H1 (cell line): ENCODE measurements at regions not wholly inside any gene's neighbourhood (a gene's known extent, or its start where the extent isn't known, plus 50 kb on each side); places are given as distances from the start of the nearest gene placed in this dataset.

Source experiments
- CTCF ChIA-PET: fragments of 300-600 bp; sonication (Branson Sonifier 250); formaldehyde crosslinking; loops from one replicate; lab custom pipeline; 2021; ENCODE audit not compliant: partially characterized antibody; lab: Charles Lee
- POLR2A ChIA-PET: fragments of 300-600 bp; sonication (Branson Sonifier 250); formaldehyde crosslinking; loops from one replicate; lab custom pipeline; 2021; ENCODE audit warnings: inconsistent platforms; ENCODE audit not compliant: partially characterized antibody; lab: Charles Lee
- DNase-seq, 2 experiments: peaks; one replicate each; pipeline versions ENCODE4 v3.0.0 to v3.0.0-alpha.2; 2010 to 2022; ENCODE audit warnings: low spot score in 2 of 2, low read depth in 1 of 2, mixed read lengths in 1 of 2
- FAIRE-seq: peaks from 2 replicates; lab custom pipeline; 2011; peaks lifted over from hg19 to GRCh38; lab: Jason Lieb, UNC
- H2AFZ ChIP-seq: 2 replicates; pipeline ENCODE4 v1.8.1; 2012; ENCODE audit warnings: low read length, inconsistent platforms
- H2AK5ac ChIP-seq: 2 replicates; pipeline ENCODE4 v1.6.1; 2013; ENCODE audit warnings: low read depth, low read length
- H2BK120ac ChIP-seq: replicated peaks from 2 replicates; pipeline ENCODE3; 2013; ENCODE audit warnings: low read depth, low read length, inconsistent platforms
- H2BK12ac ChIP-seq: 2 replicates; pipeline ENCODE4 v1.6.1; 2013; ENCODE audit warnings: low read depth, low read length
- H2BK15ac ChIP-seq: 2 replicates; pipeline ENCODE4 v1.6.1; 2013; ENCODE audit warnings: low read length
- H2BK20ac ChIP-seq: 2 replicates; pipeline ENCODE4 v1.6.1; 2013; ENCODE audit warnings: low read length
- H2BK5ac ChIP-seq: 2 replicates; pipeline ENCODE4 v1.6.1; 2013; ENCODE audit warnings: low read depth, low read length
- H3K14ac ChIP-seq: 2 replicates; pipeline ENCODE4 v1.6.1; 2013; ENCODE audit warnings: inconsistent platforms; ENCODE audit not compliant: insufficient read length
- H3K18ac ChIP-seq: 2 replicates; pipeline ENCODE4 v1.6.1; 2013; ENCODE audit warnings: low read length; ENCODE audit errors: extremely low read depth
- H3K23ac ChIP-seq: 2 replicates; pipeline ENCODE4 v1.6.1; 2013; ENCODE audit warnings: inconsistent platforms; ENCODE audit not compliant: insufficient read length
- H3K23me2 ChIP-seq: 2 replicates; pipeline ENCODE4 v1.6.1; 2013; ENCODE audit warnings: low read depth, low read length
- H3K27ac ChIP-seq: 2 replicates; pipeline ENCODE4 v1.6.1; 2011; ENCODE audit warnings: low read depth, low read length, inconsistent platforms
- H3K27me3 ChIP-seq, 4 experiments: replicated peaks in 1 of 4; 1 replicate in 1 of 4; 2 replicates in 3 of 4; pipeline versions ENCODE4 v1.6.1 to v1.8.1; 2011 to 2013; ENCODE audit warnings: low read length in 3 of 4, mild to moderate bottlenecking in 3 of 4, inconsistent platforms in 2 of 4, mixed read lengths in 2 of 4, moderate library complexity in 1 of 4; ENCODE audit not compliant: control insufficient read depth in 3 of 4, insufficient read depth in 3 of 4; ENCODE audit errors: extremely low read depth in 1 of 4
- H3K36me3 ChIP-seq, 4 experiments: 2 replicates each; pipeline versions ENCODE4 v1.6.1 to v1.8.1; 2011 to 2013; ENCODE audit warnings: mild to moderate bottlenecking in 4 of 4, low read length in 3 of 4, moderate library complexity in 2 of 4, control low read depth in 1 of 4, inconsistent platforms in 1 of 4; ENCODE audit not compliant: insufficient read depth in 4 of 4, control insufficient read depth in 2 of 4
- H3K4ac ChIP-seq: replicated peaks from 2 replicates; pipeline ENCODE3; 2013; ENCODE audit warnings: low read length, low read depth, mixed read lengths, inconsistent platforms; ENCODE audit not compliant: insufficient read length
- H3K4me1 ChIP-seq, 4 experiments: replicated peaks in 1 of 4; 1 replicate in 1 of 4; 2 replicates in 3 of 4; pipeline versions ENCODE4 v1.6.1 to v1.8.1; 2011 to 2013; ENCODE audit warnings: low read length in 3 of 4, inconsistent platforms in 2 of 4, mixed read lengths in 1 of 4; ENCODE audit not compliant: insufficient read depth in 4 of 4, control insufficient read depth in 3 of 4
- H3K4me2 ChIP-seq, 2 experiments: 2 replicates each; pipeline versions ENCODE4 v1.6.1 to v1.8.1; 2011 to 2013; ENCODE audit warnings: low read depth in 2 of 2, low read length in 2 of 2, control low read depth in 1 of 2, inconsistent platforms in 1 of 2, mild to moderate bottlenecking in 1 of 2; ENCODE audit not compliant: insufficient read depth in 1 of 2
- H3K4me3 ChIP-seq, 4 experiments: fragments of 200-600, 300-600 bp in 1 of 4; sonication (generic), shearing (Covaris generic), sonication (Bioruptor Twin) in 1 of 4; 2 replicates each; pipeline versions ENCODE4 v1.5.1 to v1.8.1; 2011 to 2016; ENCODE audit warnings: low read length in 4 of 4, low read depth in 3 of 4, control low read depth in 2 of 4, inconsistent platforms in 2 of 4, mild to moderate bottlenecking in 2 of 4, mixed read lengths in 1 of 4, moderate library complexity in 1 of 4; ENCODE audit not compliant: insufficient read depth in 2 of 4; ENCODE audit errors: extremely low read depth in 1 of 4
- H3K56ac ChIP-seq: replicated peaks from 2 replicates; pipeline ENCODE3; 2013; ENCODE audit warnings: low read depth, mild to moderate bottlenecking, mixed read lengths, low read length, inconsistent platforms; ENCODE audit not compliant: insufficient read length
- H3K79me1 ChIP-seq: 2 replicates; pipeline ENCODE4 v1.6.1; 2013; ENCODE audit warnings: low read depth, low read length, control low read depth
- H3K79me2 ChIP-seq, 2 experiments: 2 replicates each; pipeline versions ENCODE4 v1.6.1 to v1.8.1; 2012 to 2013; ENCODE audit warnings: low read length in 2 of 2, mild to moderate bottlenecking in 2 of 2, inconsistent platforms in 1 of 2; ENCODE audit not compliant: insufficient read depth in 2 of 2, control insufficient read depth in 1 of 2
- H3K9ac ChIP-seq, 4 experiments: replicated peaks in 1 of 4; 1 replicate in 1 of 4; 2 replicates in 3 of 4; pipeline versions ENCODE4 v1.6.1 to v1.8.1; 2011 to 2013; ENCODE audit warnings: low read depth in 3 of 4, low read length in 3 of 4, control low read depth in 2 of 4, mild to moderate bottlenecking in 2 of 4, moderate library complexity in 2 of 4, inconsistent platforms in 1 of 4; ENCODE audit errors: extremely low read depth in 1 of 4
- H3K9me3 ChIP-seq, 2 experiments: 2 replicates each; pipeline versions ENCODE4 v1.6.1 to v1.8.1; 2012 to 2013; ENCODE audit warnings: mild to moderate bottlenecking in 2 of 2, moderate library complexity in 2 of 2, control low read depth in 1 of 2, inconsistent platforms in 1 of 2, low read depth in 1 of 2, low read length in 1 of 2, mixed read lengths in 1 of 2; ENCODE audit not compliant: insufficient read depth in 2 of 2
- H4K20me1 ChIP-seq, 2 experiments: replicated peaks in 1 of 2; 2 replicates each; pipeline versions ENCODE3 to v1.8.1; 2011 to 2013; ENCODE audit warnings: inconsistent platforms in 2 of 2, low read length in 2 of 2, mild to moderate bottlenecking in 1 of 2; ENCODE audit not compliant: insufficient read depth in 2 of 2, control insufficient read depth in 1 of 2
- H4K5ac ChIP-seq: 2 replicates; pipeline ENCODE4 v1.6.1; 2013; ENCODE audit warnings: low read length, low read depth, mixed read lengths, inconsistent platforms; ENCODE audit not compliant: insufficient read length
- H4K8ac ChIP-seq: 2 replicates; pipeline ENCODE4 v1.8.0; 2013; ENCODE audit warnings: mild to moderate bottlenecking, moderate library complexity, low read length, inconsistent platforms; ENCODE audit not compliant: insufficient read depth; ENCODE audit errors: extremely low read depth
- H4K91ac ChIP-seq: replicated peaks from 2 replicates; pipeline ENCODE3; 2013; ENCODE audit warnings: low read length, mixed read lengths, inconsistent platforms; ENCODE audit not compliant: insufficient read length
- CBX5 ChIP-seq: fragments of 300-800, 300-1000 bp; sonication (generic); IDR thresholded peaks from 2 replicates; pipeline ENCODE4 v1.7.1; 2016; ENCODE audit warnings: antibody characterized with exemption, low read length, low read depth
- CBX8 ChIP-seq: fragments of 300-800, 300-1000 bp; sonication (generic); IDR thresholded peaks from 2 replicates; pipeline ENCODE4 v1.7.1; 2016; ENCODE audit warnings: low read depth, low read length, borderline replicate concordance
- CREB1 ChIP-seq: IDR thresholded peaks from 2 replicates; pipeline ENCODE4 v1.6.1; 2012; ENCODE audit warnings: inconsistent platforms
- HDAC6 ChIP-seq: IDR thresholded peaks from one replicate; pipeline ENCODE4 v1.7.1; 2012; ENCODE audit warnings: low read depth, mild to moderate bottlenecking, inconsistent platforms, low read length, moderate library complexity
- JUND ChIP-seq: IDR thresholded peaks from 2 replicates; pipeline ENCODE4 v1.6.1; 2011; ENCODE audit warnings: mild to moderate bottlenecking, improper control_type of control experiment, low read length
- SIN3A ChIP-seq, 2 experiments: IDR thresholded peaks in 1 of 2; conservative IDR thresholded peaks in 1 of 2; 2 replicates each; pipeline ENCODE4 v1.6.1; 2011 to 2012; ENCODE audit warnings: low read length in 2 of 2, improper control_type of control experiment in 1 of 2, low read depth in 1 of 2, mild to moderate bottlenecking in 1 of 2
- SUZ12 ChIP-seq: fragments of 200-600 bp; sonication (generic); IDR thresholded peaks from 2 replicates; pipeline ENCODE4 v1.6.1; 2012; ENCODE audit warnings: mild to moderate bottlenecking, inconsistent platforms, low read length, moderate library complexity, mixed read lengths
- ZNF274 ChIP-seq: IDR thresholded peaks from 2 replicates; pipeline ENCODE4 v1.7.0; 2012; ENCODE audit warnings: low read length, borderline replicate concordance; ENCODE audit errors: extremely low read depth
- WGBS, 2 experiments: shearing (Covaris generic) in 1 of 2; methylation state at CpG; one replicate each; pipeline versions ENCODE4 v1.1.6 to v1.1.7; 2013 to 2015; ENCODE audit warnings: low lambda C conversion rate in 2 of 2, mixed read lengths in 2 of 2, inconsistent platforms in 1 of 2, low coverage in 1 of 2, missing lambda C conversion rate in 1 of 2; ENCODE audit not compliant: insufficient replicate concordance in 2 of 2, insufficient coverage in 1 of 2, insufficient read length in 1 of 2; ENCODE audit errors: extremely low coverage in 1 of 2, missing lambda C conversion rate in 1 of 2; 5-methylcytosine and 5-hydroxymethylcytosine counted together
- TF ChIP-seq, protein P1 (sequence below): IDR thresholded peaks from 2 replicates; pipeline ENCODE4 v1.6.1; 2011; ENCODE audit warnings: low read depth, mild to moderate bottlenecking, low read length; ENCODE audit not compliant: insufficient read depth
- TF ChIP-seq, protein P2 (sequence below): IDR thresholded peaks from 2 replicates; pipeline ENCODE4 v1.6.1; 2011; ENCODE audit warnings: low read length, improper control_type of control experiment
- TF ChIP-seq, protein P3 (sequence below): IDR thresholded peaks from 2 replicates; pipeline ENCODE4 v1.6.1; 2012; ENCODE audit warnings: low read length, inconsistent platforms

DNA sequence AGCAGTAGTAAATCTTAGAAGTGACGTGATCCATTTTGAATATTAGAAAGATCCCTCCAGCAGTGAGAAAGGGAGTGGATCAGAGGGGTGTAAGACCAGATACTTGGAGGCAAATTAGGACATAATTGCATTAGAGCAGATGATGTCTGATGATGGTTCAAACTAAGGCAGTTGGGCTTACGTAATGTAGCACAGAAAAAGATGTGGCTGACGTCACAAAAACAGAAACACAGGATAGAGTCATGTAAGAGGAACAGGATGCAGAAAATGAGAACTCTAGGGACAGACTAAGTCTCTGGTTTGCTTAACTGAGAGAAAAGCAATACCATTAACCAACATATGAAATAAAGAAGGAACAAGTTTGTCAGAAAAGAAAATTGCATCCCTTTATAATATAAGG, 392.5 kb upstream of the DACH1 start:
- 73% methylated on average over 3 of the region's 3 CpGs; no CpG with 5 or more reads in 1 of the 2 experiments for WGBS, 2 experiments
- no peak for FAIRE-seq
- no peaks in the 10 kb centered on the region for H3K79me2 ChIP-seq
- no peaks in the 10 kb centered on the region for H4K20me1 ChIP-seq
- peaks cover 0 to 2% (median 0%) of the 10 kb centered on the region in 4 experiments; a peak in 1 of 7 replicates for H3K27me3 ChIP-seq
- H3K9me3 ChIP-seq, result no peaks in the 10 kb centered on the region
- no peak overlapping the region for H3K18ac ChIP-seq
- H3K27ac ChIP-seq, result no peak overlapping the region
- H3K23ac ChIP-seq, result no peak overlapping the region
- no peak overlapping the region for H2AK5ac ChIP-seq
- no peak overlapping the region for H4K5ac ChIP-seq
- H3K79me1 ChIP-seq, result no peaks in the 10 kb centered on the region
- no peak overlapping the region for H3K4ac ChIP-seq
- no peaks in the 10 kb centered on the region for H3K23me2 ChIP-seq
- H4K8ac ChIP-seq, result no peak overlapping the region
- H3K9ac ChIP-seq, result no peak overlapping the region
- peaks cover 0 to 6% (median 3%) of the 10 kb centered on the region in 4 experiments; a peak in 3 of 7 replicates for H3K4me1 ChIP-seq
- no peak overlapping the region for H4K91ac ChIP-seq
- no peak overlapping the region for H2BK20ac ChIP-seq
- no peak overlapping the region for H2AFZ ChIP-seq
- H3K4me2 ChIP-seq, result no peak overlapping the region
- no peaks in the 10 kb centered on the region for H3K36me3 ChIP-seq
- no peak overlapping the region for H2BK120ac ChIP-seq
- no peak overlapping the region for H3K56ac ChIP-seq
- H3K4me3 ChIP-seq, result no peak overlapping the region
- no peak overlapping the region for H3K14ac ChIP-seq
- ChIA-PET POLR2A (no interaction called here), CTCF (no interaction called here)
- H2BK15ac ChIP-seq, result no peak overlapping the region
- H2BK12ac ChIP-seq, result no peak overlapping the region
- DNase-seq, result no peak
- H2BK5ac ChIP-seq, result no peak overlapping the region
- TF ChIP-seq, protein P1, sequence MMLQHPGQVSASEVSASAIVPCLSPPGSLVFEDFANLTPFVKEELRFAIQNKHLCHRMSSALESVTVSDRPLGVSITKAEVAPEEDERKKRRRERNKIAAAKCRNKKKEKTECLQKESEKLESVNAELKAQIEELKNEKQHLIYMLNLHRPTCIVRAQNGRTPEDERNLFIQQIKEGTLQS, result no peak
- no peak for TF ChIP-seq SIN3A (conservative IDR thresholded peaks at IDR 0.05 in 1 of 2, IDR thresholded peaks at IDR 0.05 in 1 of 2; ENCODE audit: low read depth in 1 of 2, low read length in 2 of 2)
- TF ChIP-seq SUZ12, result no peak
- TF ChIP-seq HDAC6, result no peak
- TF ChIP-seq, protein P2, sequence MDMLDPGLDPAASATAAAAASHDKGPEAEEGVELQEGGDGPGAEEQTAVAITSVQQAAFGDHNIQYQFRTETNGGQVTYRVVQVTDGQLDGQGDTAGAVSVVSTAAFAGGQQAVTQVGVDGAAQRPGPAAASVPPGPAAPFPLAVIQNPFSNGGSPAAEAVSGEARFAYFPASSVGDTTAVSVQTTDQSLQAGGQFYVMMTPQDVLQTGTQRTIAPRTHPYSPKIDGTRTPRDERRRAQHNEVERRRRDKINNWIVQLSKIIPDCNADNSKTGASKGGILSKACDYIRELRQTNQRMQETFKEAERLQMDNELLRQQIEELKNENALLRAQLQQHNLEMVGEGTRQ, result no peak
- no peak for TF ChIP-seq CBX5
- TF ChIP-seq, protein P3, sequence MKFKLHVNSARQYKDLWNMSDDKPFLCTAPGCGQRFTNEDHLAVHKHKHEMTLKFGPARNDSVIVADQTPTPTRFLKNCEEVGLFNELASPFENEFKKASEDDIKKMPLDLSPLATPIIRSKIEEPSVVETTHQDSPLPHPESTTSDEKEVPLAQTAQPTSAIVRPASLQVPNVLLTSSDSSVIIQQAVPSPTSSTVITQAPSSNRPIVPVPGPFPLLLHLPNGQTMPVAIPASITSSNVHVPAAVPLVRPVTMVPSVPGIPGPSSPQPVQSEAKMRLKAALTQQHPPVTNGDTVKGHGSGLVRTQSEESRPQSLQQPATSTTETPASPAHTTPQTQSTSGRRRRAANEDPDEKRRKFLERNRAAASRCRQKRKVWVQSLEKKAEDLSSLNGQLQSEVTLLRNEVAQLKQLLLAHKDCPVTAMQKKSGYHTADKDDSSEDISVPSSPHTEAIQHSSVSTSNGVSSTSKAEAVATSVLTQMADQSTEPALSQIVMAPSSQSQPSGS, result no peak
- no peak for TF ChIP-seq ZNF274
- TF ChIP-seq JUND, result no peak
- no peak for TF ChIP-seq CBX8
- no peak for TF ChIP-seq CREB1
